ENCODE measurements at regions not wholly inside any gene's neighbourhood (a gene's known extent, or its start where the extent isn't known, plus 50 kb on each side); places are given as distances from the start of the nearest gene placed in this dataset.
"Not testable (repeated sequence)": the region's sequence is repeated elsewhere in the genome, so short reads cannot be mapped to it uniquely, and the experiment has no call there.

DNA sequence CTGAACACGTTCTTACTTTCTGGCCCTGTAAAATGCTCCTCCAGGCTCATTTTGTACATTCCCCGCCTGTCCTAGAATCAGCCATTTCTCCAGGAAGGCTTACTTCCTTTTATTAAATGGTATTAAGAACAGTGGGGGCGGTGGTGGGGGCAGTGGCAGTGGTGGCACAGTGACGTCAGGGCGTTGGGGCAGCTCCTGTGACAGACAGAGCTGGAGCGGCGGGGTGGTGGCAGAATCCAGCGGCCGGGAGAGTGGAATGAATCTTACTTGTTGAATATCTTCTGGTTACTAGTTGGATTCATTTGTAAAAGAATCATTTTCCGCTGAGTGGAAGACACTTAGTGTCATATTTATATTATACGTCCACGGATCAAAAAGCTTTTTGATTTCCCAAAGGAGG, 262.6 kb downstream of the BCL2L11 start:
- not testable (repeated sequence) for TF ChIP-seq EZH2, EZH2phosphoT487 (IDR thresholded peaks at IDR 0.05)
- TF ChIP-seq, protein P1, sequence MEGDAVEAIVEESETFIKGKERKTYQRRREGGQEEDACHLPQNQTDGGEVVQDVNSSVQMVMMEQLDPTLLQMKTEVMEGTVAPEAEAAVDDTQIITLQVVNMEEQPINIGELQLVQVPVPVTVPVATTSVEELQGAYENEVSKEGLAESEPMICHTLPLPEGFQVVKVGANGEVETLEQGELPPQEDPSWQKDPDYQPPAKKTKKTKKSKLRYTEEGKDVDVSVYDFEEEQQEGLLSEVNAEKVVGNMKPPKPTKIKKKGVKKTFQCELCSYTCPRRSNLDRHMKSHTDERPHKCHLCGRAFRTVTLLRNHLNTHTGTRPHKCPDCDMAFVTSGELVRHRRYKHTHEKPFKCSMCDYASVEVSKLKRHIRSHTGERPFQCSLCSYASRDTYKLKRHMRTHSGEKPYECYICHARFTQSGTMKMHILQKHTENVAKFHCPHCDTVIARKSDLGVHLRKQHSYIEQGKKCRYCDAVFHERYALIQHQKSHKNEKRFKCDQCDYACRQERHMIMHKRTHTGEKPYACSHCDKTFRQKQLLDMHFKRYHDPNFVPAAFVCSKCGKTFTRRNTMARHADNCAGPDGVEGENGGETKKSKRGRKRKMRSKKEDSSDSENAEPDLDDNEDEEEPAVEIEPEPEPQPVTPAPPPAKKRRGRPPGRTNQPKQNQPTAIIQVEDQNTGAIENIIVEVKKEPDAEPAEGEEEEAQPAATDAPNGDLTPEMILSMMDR (IDR thresholded peaks at IDR 0.05) = not testable (repeated sequence)

All from neural progenitor cell (in vitro differentiated cells).